IPS-NIHi7 (cell line): ENCODE measurements at regions not wholly inside any gene's neighbourhood (a gene's known extent, or its start where the extent isn't known, plus 50 kb on each side); places are given as distances from the start of the nearest gene placed in this dataset.
"Not testable (repeated sequence)": the region's sequence is repeated elsewhere in the genome, so short reads cannot be mapped to it uniquely, and the experiment has no call there.

Experiments used
- DNase-seq: peaks from one replicate; pipeline ENCODE4 v3.0.0; 2012; ENCODE audit warnings: mixed read lengths; ENCODE audit errors: extremely low spot score

DNA sequence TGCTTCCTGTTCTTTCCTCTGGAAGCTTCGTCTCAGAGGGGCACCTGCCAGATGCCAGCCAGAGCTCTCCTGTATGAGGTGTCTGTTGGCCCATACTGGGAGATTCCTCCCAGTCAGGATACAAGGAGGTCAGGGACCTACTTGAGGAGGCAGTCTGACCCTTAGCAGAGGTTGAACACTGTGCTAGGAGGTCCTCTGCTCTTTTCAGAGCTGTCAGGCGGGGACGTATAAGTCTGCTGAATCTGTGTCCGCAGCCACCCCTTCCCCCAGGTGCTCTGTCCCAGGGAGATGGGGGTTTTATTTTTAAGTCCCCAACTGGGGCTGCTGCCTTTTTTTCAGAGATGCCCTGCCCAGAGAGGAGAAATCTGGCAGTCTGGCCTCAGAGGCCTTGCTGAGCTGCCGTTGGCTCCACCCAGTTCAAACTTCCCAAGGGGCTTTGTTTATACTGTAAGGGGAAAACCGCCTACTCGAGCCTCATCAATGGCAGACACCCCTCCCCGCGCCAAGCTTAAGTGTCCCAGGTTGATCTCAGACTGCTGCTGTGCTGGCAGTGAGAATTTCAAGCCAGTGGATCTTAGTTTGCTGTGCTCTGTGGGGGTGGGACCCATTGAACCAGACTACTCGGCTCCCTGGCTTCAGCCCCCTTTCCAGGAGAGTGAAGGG, 326.7 kb downstream of the BCKDHB start:
- DNase-seq, result no peak

- no peak for DNase-seq
Observed at GRCh38 chr6:80425089-80425823, 318.8 kb downstream of the BCKDHB start.

- no peak for DNase-seq
Observed at GRCh38 chr6:80411486-80411885, 305.0 kb downstream of the BCKDHB start.

DNA sequence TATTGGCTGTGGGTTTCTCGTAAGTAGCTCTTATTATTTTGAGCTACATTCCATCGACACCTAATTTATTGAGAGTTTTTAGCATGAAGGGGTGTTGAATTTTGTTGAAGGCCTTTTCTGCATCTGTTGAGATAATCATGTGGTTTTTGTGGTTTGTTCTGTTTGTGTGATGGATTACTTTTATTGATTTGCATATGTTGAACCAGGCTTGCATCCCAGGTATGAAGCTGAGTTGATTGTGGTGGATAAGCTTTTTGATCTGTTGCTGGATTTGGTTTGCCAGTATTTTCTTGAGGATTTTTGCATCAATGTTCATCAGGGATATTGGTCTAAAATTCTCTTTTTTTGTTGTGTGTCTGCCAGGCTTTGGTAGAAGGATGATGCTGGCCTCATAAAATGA, 301.5 kb downstream of the BCKDHB start:
- not testable (repeated sequence) for DNase-seq

GRCh38 chr6:80404889-80405288, 298.4 kb downstream of the BCKDHB start:
- DNase-seq, result no peak

- no peak for DNase-seq
Observed at GRCh38 chr6:80403365-80403764, 296.9 kb downstream of the BCKDHB start.

DNA sequence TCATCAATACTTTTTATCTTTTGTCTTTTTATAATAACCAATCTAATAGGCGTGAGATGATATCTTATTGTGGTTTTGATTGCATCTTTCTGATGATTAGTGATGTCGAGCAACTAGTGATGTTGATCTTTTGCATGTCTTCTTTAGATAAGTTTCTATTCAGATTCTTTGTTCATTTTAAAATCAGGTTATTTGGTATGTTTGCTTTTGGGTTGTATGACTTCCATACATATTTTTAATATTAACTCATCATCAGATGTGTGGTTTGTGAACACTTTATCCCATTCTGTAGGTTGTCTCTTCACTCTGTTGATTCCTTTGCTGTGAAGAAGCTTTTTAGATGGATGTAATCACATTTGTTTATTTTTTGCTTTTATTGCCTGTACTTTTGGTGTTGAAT, 295.8 kb downstream of the BCKDHB start:
- DNase-seq, result no peak
